ENCODE measurements at regions not wholly inside any gene's neighbourhood (a gene's known extent, or its start where the extent isn't known, plus 50 kb on each side); places are given as distances from the start of the nearest gene placed in this dataset.
"Not testable (repeated sequence)": the region's sequence is repeated elsewhere in the genome, so short reads cannot be mapped to it uniquely, and the experiment has no call there.

- no peak for DNase-seq
These were observed 2480.7 kb upstream of the PCDH20 start for GRCh38 chr13:63896321-63896720.

GRCh38 chr13:63882052-63882451, 2466.4 kb upstream of the PCDH20 start:
- no peak for DNase-seq

- no peak for DNase-seq
These were observed 2465.1 kb upstream of the PCDH20 start for GRCh38 chr13:63880705-63881104.

GRCh38 chr13:63873936-63874335, 2458.3 kb upstream of the PCDH20 start:
- DNase-seq, result no peak

GRCh38 chr13:63864171-63864902, 2448.7 kb upstream of the PCDH20 start:
- DNase-seq, result no peak

- no peak for DNase-seq
These were observed 2439.9 kb upstream of the PCDH20 start for GRCh38 chr13:63855457-63856118.

- no peak for DNase-seq
These were observed 2438.2 kb upstream of the PCDH20 start for GRCh38 chr13:63853816-63854215.

GRCh38 chr13:63851526-63851925, 2435.9 kb upstream of the PCDH20 start:
- no peak for DNase-seq

GRCh38 chr13:63843766-63844699, 2428.4 kb upstream of the PCDH20 start:
- no peak for DNase-seq

GRCh38 chr13:63842102-63842501, 2426.5 kb upstream of the PCDH20 start:
- DNase-seq, result no peak

GRCh38 chr13:63840551-63841421, 2425.1 kb upstream of the PCDH20 start:
- no peak for DNase-seq

- DNase-seq, result no peak
These were observed 2422.9 kb upstream of the PCDH20 start for GRCh38 chr13:63838366-63839110.

GRCh38 chr13:63837701-63838100, 2422.1 kb upstream of the PCDH20 start:
- not testable (repeated sequence) for DNase-seq

GRCh38 chr13:63829609-63830008, 2414.0 kb upstream of the PCDH20 start:
- DNase-seq, result not testable (repeated sequence)

GRCh38 chr13:63821785-63822184, 2406.1 kb upstream of the PCDH20 start:
- DNase-seq, result not testable (repeated sequence)

- not testable (repeated sequence) for DNase-seq
These were observed 2395.9 kb upstream of the PCDH20 start for GRCh38 chr13:63811428-63812004.

GRCh38 chr13:63791134-63791533, 2375.5 kb upstream of the PCDH20 start:
- not testable (repeated sequence) for DNase-seq

GRCh38 chr13:63774133-63774532, 2358.5 kb upstream of the PCDH20 start:
- no peak for DNase-seq

- no peak for DNase-seq
These were observed 2357.8 kb upstream of the PCDH20 start for GRCh38 chr13:63773476-63773875.

- not testable (repeated sequence) for DNase-seq
These were observed 2342.0 kb upstream of the PCDH20 start for GRCh38 chr13:63757683-63758082.

GRCh38 chr13:63749857-63750256, 2334.2 kb upstream of the PCDH20 start:
- not testable (repeated sequence) for DNase-seq

Measured in right kidney (tissue), 1 donor.